ENCODE measurements at regions not wholly inside any gene's neighbourhood (a gene's known extent, or its start where the extent isn't known, plus 50 kb on each side); places are given as distances from the start of the nearest gene placed in this dataset.

GRCh38 chr20:12112089-12112474 lies 194.4 kb downstream of the BTBD3 start:
- TF ChIP-seq, protein P1, sequence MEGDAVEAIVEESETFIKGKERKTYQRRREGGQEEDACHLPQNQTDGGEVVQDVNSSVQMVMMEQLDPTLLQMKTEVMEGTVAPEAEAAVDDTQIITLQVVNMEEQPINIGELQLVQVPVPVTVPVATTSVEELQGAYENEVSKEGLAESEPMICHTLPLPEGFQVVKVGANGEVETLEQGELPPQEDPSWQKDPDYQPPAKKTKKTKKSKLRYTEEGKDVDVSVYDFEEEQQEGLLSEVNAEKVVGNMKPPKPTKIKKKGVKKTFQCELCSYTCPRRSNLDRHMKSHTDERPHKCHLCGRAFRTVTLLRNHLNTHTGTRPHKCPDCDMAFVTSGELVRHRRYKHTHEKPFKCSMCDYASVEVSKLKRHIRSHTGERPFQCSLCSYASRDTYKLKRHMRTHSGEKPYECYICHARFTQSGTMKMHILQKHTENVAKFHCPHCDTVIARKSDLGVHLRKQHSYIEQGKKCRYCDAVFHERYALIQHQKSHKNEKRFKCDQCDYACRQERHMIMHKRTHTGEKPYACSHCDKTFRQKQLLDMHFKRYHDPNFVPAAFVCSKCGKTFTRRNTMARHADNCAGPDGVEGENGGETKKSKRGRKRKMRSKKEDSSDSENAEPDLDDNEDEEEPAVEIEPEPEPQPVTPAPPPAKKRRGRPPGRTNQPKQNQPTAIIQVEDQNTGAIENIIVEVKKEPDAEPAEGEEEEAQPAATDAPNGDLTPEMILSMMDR (IDR thresholded peaks at IDR 0.05; ENCODE audit: insufficient read depth, low read depth, low read length) = no peak
- no peak for TF ChIP-seq EZH2 (IDR thresholded peaks at IDR 0.05; ENCODE audit: insufficient read depth, low read length)
